ENCODE measurements at regions not wholly inside any gene's neighbourhood (a gene's known extent, or its start where the extent isn't known, plus 50 kb on each side); places are given as distances from the start of the nearest gene placed in this dataset.

DNA sequence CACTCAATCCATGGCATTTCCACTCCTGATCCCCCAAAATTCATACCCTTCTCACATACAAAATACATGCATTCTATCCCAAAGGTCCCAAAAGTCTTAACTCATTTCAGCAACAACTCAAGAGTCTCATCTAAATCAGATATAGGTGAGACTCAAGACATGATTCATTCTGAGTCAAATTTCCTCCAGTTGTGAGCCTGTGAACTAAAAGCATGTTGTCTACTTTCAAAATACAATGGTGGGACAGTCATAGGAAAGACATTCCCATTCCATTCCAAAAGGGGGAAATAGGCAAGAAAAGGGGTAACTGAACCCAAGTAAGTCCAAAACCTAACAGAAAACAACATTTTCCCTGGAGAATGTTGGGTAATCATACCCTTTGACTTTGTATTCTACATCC, 103.3 kb downstream of the C12orf75 start:
- Histone ChIP-seq H3K27ac (ENCODE audit: extremely low read length, insufficient read depth, low read length) (no peak overlapping the region), H3K27me3 (ENCODE audit: control insufficient read depth in 1 of 2, insufficient read depth in 2 of 2, low read length in 2 of 2) (no peaks in the 10 kb centered on the region), H3K4me3 (replicated peaks in 1 of 3; ENCODE audit: insufficient read depth in 1 of 3, low read depth in 2 of 3, low read length in 3 of 3) (no peak overlapping the region), H3K9me3 (ENCODE audit: low read length) (no peaks in the 10 kb centered on the region), H3K9ac (ENCODE audit: insufficient read depth, low read depth, low read length) (no peak overlapping the region), H3K36me3 (replicated peaks in 1 of 2; ENCODE audit: control insufficient read depth in 1 of 2, insufficient read depth in 2 of 2, low read length in 2 of 2) (no peaks in the 10 kb centered on the region), H3K4me1 (ENCODE audit: insufficient read depth, low read length) (no peaks in the 10 kb centered on the region), H4K20me1 (ENCODE audit: insufficient read depth, low read length) (no peaks in the 10 kb centered on the region), H3K79me2 (ENCODE audit: insufficient read depth, low read length) (no peaks in the 10 kb centered on the region), H3K4me2 (ENCODE audit: low read depth, low read length) (no peak overlapping the region), H2AFZ (ENCODE audit: low read length) (no peak overlapping the region)
- FAIRE-seq (no peak), ATAC-seq (no peak), DNase-seq (ENCODE audit: low spot score) (no peak)
- intact Hi-C loops (cut with micrococcal nuclease; ENCODE audit: unreplicated experiment) (no loop called here), in situ Hi-C loops (cut with HindIII; ENCODE audit: extremely low pct_ligation_motif_present, low pct_unique_long_range_greater_than_20kb) (no loop called here)
- POLR2A ChIA-PET = no interaction called here
- BruUV-seq (replicated peaks) = no TSS peak
- CTCF ChIA-PET (ENCODE audit: low intra/inter-chr PET ratio, low total read pairs) = no interaction called here
- no peak for TF ChIP-seq RBFOX2 (IDR thresholded peaks at IDR 0.05; ENCODE audit: low read depth, low read length)
- TF ChIP-seq YEATS4 (CRISPR knock-in tag; IDR thresholded peaks at IDR 0.05; ENCODE audit: borderline replicate concordance) = no peak
- TF ChIP-seq TBL1XR1 (IDR thresholded peaks at IDR 0.05; ENCODE audit: borderline replicate concordance, low read length, partially characterized antibody) = no peak
- no peak for TF ChIP-seq REXO4 (CRISPR knock-in tag; IDR thresholded peaks at IDR 0.05; ENCODE audit: borderline replicate concordance)
- TF ChIP-seq, protein P1, sequence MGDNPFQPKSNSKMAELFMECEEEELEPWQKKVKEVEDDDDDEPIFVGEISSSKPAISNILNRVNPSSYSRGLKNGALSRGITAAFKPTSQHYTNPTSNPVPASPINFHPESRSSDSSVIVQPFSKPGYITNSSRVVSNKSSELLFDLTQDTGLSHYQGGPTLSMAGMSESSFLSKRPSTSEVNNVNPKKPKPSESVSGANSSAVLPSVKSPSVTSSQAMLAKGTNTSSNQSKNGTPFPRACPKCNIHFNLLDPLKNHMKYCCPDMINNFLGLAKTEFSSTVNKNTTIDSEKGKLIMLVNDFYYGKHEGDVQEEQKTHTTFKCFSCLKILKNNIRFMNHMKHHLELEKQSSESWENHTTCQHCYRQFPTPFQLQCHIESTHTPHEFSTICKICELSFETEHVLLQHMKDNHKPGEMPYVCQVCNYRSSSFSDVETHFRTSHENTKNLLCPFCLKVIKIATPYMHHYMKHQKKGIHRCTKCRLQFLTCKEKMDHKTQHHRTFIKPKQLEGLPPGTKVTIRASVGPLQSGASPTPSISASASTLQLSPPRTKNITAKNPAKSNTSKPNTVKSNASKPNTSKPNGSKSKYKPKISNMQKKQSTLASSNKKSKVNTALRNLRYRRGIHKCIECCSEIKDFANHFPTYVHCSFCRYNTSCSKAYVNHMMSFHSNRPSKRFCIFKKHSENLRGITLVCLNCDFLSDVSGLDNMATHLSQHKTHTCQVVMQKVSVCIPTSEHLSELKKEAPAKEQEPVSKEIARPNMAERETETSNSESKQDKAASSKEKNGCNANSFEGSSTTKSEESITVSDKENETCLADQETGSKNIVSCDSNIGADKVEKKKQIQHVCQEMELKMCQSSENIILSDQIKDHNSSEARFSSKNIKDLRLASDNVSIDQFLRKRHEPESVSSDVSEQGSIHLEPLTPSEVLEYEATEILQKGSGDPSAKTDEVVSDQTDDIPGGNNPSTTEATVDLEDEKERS (CRISPR knock-in tag; IDR thresholded peaks at IDR 0.05) = no peak
- TF ChIP-seq ZBTB43 (CRISPR knock-in tag; conservative IDR thresholded peaks at IDR 0.05) = no peak
- TF ChIP-seq PHF5A (CRISPR knock-in tag; IDR thresholded peaks at IDR 0.05; ENCODE audit: low read depth, unreplicated experiment) = no peak
- TF ChIP-seq, protein P2, sequence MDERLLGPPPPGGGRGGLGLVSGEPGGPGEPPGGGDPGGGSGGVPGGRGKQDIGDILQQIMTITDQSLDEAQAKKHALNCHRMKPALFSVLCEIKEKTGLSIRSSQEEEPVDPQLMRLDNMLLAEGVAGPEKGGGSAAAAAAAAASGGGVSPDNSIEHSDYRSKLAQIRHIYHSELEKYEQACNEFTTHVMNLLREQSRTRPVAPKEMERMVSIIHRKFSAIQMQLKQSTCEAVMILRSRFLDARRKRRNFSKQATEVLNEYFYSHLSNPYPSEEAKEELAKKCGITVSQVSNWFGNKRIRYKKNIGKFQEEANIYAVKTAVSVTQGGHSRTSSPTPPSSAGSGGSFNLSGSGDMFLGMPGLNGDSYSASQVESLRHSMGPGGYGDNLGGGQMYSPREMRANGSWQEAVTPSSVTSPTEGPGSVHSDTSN (CRISPR knock-in tag; IDR thresholded peaks at IDR 0.05) = no peak
- no peak for TF ChIP-seq ZNF558 (CRISPR knock-in tag; IDR thresholded peaks at IDR 0.05; ENCODE audit: borderline replicate concordance)
- TF ChIP-seq ZNF780A (CRISPR knock-in tag; IDR thresholded peaks at IDR 0.05) = no peak
- no peak for TF ChIP-seq FUBP1 (CRISPR knock-in tag; IDR thresholded peaks at IDR 0.05; ENCODE audit: borderline replicate concordance)
- TF ChIP-seq IRF1 (CRISPR knock-in tag; IDR thresholded peaks at IDR 0.05; ENCODE audit: low read depth) = no peak
- TF ChIP-seq ZNF709 (CRISPR knock-in tag; IDR thresholded peaks at IDR 0.05) = no peak
